ENCODE measurements at regions not wholly inside any gene's neighbourhood (a gene's known extent, or its start where the extent isn't known, plus 50 kb on each side); places are given as distances from the start of the nearest gene placed in this dataset.

- TF ChIP-seq, protein P1, sequence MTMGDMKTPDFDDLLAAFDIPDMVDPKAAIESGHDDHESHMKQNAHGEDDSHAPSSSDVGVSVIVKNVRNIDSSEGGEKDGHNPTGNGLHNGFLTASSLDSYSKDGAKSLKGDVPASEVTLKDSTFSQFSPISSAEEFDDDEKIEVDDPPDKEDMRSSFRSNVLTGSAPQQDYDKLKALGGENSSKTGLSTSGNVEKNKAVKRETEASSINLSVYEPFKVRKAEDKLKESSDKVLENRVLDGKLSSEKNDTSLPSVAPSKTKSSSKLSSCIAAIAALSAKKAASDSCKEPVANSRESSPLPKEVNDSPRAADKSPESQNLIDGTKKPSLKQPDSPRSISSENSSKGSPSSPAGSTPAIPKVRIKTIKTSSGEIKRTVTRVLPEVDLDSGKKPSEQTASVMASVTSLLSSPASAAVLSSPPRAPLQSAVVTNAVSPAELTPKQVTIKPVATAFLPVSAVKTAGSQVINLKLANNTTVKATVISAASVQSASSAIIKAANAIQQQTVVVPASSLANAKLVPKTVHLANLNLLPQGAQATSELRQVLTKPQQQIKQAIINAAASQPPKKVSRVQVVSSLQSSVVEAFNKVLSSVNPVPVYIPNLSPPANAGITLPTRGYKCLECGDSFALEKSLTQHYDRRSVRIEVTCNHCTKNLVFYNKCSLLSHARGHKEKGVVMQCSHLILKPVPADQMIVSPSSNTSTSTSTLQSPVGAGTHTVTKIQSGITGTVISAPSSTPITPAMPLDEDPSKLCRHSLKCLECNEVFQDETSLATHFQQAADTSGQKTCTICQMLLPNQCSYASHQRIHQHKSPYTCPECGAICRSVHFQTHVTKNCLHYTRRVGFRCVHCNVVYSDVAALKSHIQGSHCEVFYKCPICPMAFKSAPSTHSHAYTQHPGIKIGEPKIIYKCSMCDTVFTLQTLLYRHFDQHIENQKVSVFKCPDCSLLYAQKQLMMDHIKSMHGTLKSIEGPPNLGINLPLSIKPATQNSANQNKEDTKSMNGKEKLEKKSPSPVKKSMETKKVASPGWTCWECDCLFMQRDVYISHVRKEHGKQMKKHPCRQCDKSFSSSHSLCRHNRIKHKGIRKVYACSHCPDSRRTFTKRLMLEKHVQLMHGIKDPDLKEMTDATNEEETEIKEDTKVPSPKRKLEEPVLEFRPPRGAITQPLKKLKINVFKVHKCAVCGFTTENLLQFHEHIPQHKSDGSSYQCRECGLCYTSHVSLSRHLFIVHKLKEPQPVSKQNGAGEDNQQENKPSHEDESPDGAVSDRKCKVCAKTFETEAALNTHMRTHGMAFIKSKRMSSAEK (CRISPR knock-in tag; IDR thresholded peaks at IDR 0.05; ENCODE audit: borderline replicate concordance), result no peak
- TF ChIP-seq, protein P2, sequence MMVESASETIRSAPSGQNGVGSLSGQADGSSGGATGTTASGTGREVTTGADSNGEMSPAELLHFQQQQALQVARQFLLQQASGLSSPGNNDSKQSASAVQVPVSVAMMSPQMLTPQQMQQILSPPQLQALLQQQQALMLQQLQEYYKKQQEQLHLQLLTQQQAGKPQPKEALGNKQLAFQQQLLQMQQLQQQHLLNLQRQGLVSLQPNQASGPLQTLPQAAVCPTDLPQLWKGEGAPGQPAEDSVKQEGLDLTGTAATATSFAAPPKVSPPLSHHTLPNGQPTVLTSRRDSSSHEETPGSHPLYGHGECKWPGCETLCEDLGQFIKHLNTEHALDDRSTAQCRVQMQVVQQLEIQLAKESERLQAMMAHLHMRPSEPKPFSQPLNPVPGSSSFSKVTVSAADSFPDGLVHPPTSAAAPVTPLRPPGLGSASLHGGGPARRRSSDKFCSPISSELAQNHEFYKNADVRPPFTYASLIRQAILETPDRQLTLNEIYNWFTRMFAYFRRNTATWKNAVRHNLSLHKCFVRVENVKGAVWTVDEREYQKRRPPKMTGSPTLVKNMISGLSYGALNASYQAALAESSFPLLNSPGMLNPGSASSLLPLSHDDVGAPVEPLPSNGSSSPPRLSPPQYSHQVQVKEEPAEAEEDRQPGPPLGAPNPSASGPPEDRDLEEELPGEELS (CRISPR knock-in tag; IDR thresholded peaks at IDR 0.05), result no peak
- TF ChIP-seq FOXJ3 (CRISPR knock-in tag; IDR thresholded peaks at IDR 0.05; ENCODE audit: borderline replicate concordance) (no peak), SP1 (CRISPR knock-in tag; conservative IDR thresholded peaks at IDR 0.05) (no peak), CREB1 (CRISPR knock-in tag; IDR thresholded peaks at IDR 0.05) (no peak), CREM (CRISPR knock-in tag; IDR thresholded peaks at IDR 0.05) (no peak), FOXK1 (CRISPR knock-in tag; IDR thresholded peaks at IDR 0.05) (no peak), ZNF121 (CRISPR knock-in tag; IDR thresholded peaks at IDR 0.05) (no peak)
- TF ChIP-seq, protein P3, sequence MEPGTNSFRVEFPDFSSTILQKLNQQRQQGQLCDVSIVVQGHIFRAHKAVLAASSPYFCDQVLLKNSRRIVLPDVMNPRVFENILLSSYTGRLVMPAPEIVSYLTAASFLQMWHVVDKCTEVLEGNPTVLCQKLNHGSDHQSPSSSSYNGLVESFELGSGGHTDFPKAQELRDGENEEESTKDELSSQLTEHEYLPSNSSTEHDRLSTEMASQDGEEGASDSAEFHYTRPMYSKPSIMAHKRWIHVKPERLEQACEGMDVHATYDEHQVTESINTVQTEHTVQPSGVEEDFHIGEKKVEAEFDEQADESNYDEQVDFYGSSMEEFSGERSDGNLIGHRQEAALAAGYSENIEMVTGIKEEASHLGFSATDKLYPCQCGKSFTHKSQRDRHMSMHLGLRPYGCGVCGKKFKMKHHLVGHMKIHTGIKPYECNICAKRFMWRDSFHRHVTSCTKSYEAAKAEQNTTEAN (CRISPR knock-in tag; IDR thresholded peaks at IDR 0.05), result no peak
These were observed 82.2 kb upstream of the NFASC start (continued) for GRCh38 chr1:204788470-204788869.

DNA sequence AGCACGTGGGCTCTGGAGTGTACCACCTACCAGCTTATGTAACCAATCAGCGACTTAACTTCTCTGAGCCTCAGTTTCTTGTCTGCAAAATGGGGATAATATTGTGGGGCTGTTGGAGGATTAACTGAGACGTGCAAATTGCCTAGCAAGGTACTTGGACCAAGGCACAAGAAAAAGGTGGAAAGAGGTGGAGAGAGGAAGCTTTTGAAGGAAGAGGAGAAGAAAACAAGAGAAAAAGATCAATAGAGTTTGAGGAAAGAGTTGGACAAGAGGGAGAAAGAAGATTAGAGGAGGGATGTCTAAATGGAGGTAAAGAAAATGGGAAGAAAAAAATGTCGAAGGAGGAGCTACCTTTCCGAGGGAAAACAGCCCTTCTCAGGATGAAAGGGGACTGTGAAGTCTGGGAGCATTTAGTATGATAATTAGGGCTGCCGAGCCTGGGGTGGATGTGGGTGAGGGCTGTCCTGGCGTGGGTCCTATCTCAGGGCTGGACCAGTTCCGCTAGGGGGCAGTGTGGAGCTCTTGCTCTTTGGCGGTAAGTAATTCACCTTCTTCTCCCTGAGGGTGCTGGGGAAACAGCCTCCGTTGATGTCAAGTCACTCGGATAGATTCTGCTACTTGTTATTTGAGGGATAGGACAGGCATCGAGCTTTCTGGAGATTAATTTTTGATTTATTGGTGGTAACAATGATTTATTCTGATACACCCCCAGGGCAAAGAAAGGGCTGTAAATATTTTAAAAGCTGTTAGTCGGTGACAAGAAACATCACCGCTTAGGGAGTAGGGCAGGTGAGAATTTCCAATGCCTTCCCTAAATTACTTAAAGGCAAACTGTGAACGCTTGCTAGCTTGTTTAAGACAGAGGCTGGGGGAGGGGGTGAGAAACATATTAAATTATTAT, 79.0 kb upstream of the NFASC start:
- peaks cover 11% of the 10 kb centered on the region for H3K27me3 Mint-ChIP-seq (ENCODE audit: low read depth)
- POLR2A ChIA-PET, result no interaction called here
- no peaks in the 10 kb centered on the region for H3K36me3 Mint-ChIP-seq
- no peak overlapping the region for H3K27ac Mint-ChIP-seq
- CTCF ChIA-PET, result interaction anchor here (0.5 to 3.1 kb wide), 72 partner anchors 9 to 360 kb away, joined by 3 to 53 read pairs (median 5); partner anchors contain the start of genes LRRN2 and MDM4
- no peaks in the 10 kb centered on the region for H3K9me3 Mint-ChIP-seq
- peak; percentile 95 for DNase-seq (ENCODE audit: low spot score)
- TF ChIP-seq GTF2I (CRISPR knock-in tag; conservative IDR thresholded peaks at IDR 0.05), result no peak
- no peak for TF ChIP-seq NFYB (CRISPR knock-in tag; conservative IDR thresholded peaks at IDR 0.05; ENCODE audit: low read depth)
- TF ChIP-seq, protein P4, sequence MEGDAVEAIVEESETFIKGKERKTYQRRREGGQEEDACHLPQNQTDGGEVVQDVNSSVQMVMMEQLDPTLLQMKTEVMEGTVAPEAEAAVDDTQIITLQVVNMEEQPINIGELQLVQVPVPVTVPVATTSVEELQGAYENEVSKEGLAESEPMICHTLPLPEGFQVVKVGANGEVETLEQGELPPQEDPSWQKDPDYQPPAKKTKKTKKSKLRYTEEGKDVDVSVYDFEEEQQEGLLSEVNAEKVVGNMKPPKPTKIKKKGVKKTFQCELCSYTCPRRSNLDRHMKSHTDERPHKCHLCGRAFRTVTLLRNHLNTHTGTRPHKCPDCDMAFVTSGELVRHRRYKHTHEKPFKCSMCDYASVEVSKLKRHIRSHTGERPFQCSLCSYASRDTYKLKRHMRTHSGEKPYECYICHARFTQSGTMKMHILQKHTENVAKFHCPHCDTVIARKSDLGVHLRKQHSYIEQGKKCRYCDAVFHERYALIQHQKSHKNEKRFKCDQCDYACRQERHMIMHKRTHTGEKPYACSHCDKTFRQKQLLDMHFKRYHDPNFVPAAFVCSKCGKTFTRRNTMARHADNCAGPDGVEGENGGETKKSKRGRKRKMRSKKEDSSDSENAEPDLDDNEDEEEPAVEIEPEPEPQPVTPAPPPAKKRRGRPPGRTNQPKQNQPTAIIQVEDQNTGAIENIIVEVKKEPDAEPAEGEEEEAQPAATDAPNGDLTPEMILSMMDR (IDR thresholded peaks at IDR 0.05), result peak; percentile 90
- TF ChIP-seq SOX15 (CRISPR knock-in tag; IDR thresholded peaks at IDR 0.05), result no peak
- no peak for TF ChIP-seq CREM (CRISPR knock-in tag; IDR thresholded peaks at IDR 0.05)
- no peak for TF ChIP-seq NFE2L1 (CRISPR knock-in tag; IDR thresholded peaks at IDR 0.05)
- no peak for TF ChIP-seq CBFB (CRISPR knock-in tag; IDR thresholded peaks at IDR 0.05; ENCODE audit: low read depth)
- TF ChIP-seq MYBL2 (CRISPR knock-in tag; IDR thresholded peaks at IDR 0.05), result no peak
- peak; percentile 96 for ATAC-seq
- no peak overlapping the region for H3K4me3 Mint-ChIP-seq
- H3K4me1 Mint-ChIP-seq, result peaks cover 12% of the 10 kb centered on the region
